H1 (cell line): ENCODE measurements at regions not wholly inside any gene's neighbourhood (a gene's known extent, or its start where the extent isn't known, plus 50 kb on each side); places are given as distances from the start of the nearest gene placed in this dataset.

Source experiments
- CBX5 ChIP-seq: fragments of 300-800, 300-1000 bp; sonication (generic); IDR thresholded peaks from 2 replicates; pipeline ENCODE4 v1.7.1; 2016; ENCODE audit warnings: antibody characterized with exemption, low read length, low read depth
- CHD7 ChIP-seq: fragments of 300-600 bp; sonication (generic); IDR thresholded peaks from 2 replicates; pipeline ENCODE4 v1.7.1; 2012; ENCODE audit warnings: low read length, moderate library complexity, mild to moderate bottlenecking, inconsistent platforms; ENCODE audit not compliant: insufficient replicate concordance
- NANOG ChIP-seq: IDR thresholded peaks from 2 replicates; pipeline ENCODE4 v1.6.1; 2011; ENCODE audit warnings: low read length, low read depth, mild to moderate bottlenecking, inconsistent platforms; ENCODE audit not compliant: insufficient read depth, poor library complexity, severe bottlenecking
- PHF8 ChIP-seq: fragments of 200-600 bp; sonication (generic); conservative IDR thresholded peaks from 2 replicates; pipeline ENCODE4 v1.7.1; 2012; ENCODE audit warnings: low read depth, mild to moderate bottlenecking, inconsistent platforms, low read length, moderate library complexity
- SRF ChIP-seq: IDR thresholded peaks from 2 replicates; pipeline ENCODE4 v1.6.1; 2011; ENCODE audit warnings: mild to moderate bottlenecking, low read depth, low read length, moderate library complexity
- TF ChIP-seq, protein P1 (sequence below), 3 experiments: IDR thresholded peaks; 1 replicate in 2 of 3; 2 replicates in 1 of 3; pipeline versions ENCODE4 v1.5.1 to v1.6.1; 2011; ENCODE audit warnings: low read length in 3 of 3, mild to moderate bottlenecking in 3 of 3, inconsistent platforms in 2 of 3, low read depth in 1 of 3, moderate library complexity in 1 of 3; ENCODE audit not compliant: insufficient read depth in 1 of 3; ENCODE audit errors: control extremely low read depth in 1 of 3

GRCh38 chr6:50337532-50338122 lies 287.9 kb upstream of the DEFB112 start (continued):
- TF ChIP-seq CHD7 (no peak), PHF8 (no peak), SRF (no peak), NANOG (no peak), CBX5 (no peak)
- TF ChIP-seq, protein P1, sequence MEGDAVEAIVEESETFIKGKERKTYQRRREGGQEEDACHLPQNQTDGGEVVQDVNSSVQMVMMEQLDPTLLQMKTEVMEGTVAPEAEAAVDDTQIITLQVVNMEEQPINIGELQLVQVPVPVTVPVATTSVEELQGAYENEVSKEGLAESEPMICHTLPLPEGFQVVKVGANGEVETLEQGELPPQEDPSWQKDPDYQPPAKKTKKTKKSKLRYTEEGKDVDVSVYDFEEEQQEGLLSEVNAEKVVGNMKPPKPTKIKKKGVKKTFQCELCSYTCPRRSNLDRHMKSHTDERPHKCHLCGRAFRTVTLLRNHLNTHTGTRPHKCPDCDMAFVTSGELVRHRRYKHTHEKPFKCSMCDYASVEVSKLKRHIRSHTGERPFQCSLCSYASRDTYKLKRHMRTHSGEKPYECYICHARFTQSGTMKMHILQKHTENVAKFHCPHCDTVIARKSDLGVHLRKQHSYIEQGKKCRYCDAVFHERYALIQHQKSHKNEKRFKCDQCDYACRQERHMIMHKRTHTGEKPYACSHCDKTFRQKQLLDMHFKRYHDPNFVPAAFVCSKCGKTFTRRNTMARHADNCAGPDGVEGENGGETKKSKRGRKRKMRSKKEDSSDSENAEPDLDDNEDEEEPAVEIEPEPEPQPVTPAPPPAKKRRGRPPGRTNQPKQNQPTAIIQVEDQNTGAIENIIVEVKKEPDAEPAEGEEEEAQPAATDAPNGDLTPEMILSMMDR (IDR thresholded peaks at IDR 0.05; ENCODE audit: control extremely low read depth in 1 of 3, insufficient read depth in 1 of 3, low read depth in 1 of 3, low read length in 3 of 3), result no peak
